ENCODE measurements at regions not wholly inside any gene's neighbourhood (a gene's known extent, or its start where the extent isn't known, plus 50 kb on each side); places are given as distances from the start of the nearest gene placed in this dataset.

- no peak for TF ChIP-seq POLR2A (IDR thresholded peaks at IDR 0.05)
- TF ChIP-seq CTCF (IDR thresholded peaks at IDR 0.05) = no peak
- TF ChIP-seq POLR2AphosphoS5 (IDR thresholded peaks at IDR 0.05) = no peak
- Histone ChIP-seq H3K9me3 (no peaks in the 10 kb centered on the region), H3K27me3 (no peaks in the 10 kb centered on the region), H3K27ac (no peak overlapping the region), H3K4me3 (no peak overlapping the region), H3K4me1 (no peaks in the 10 kb centered on the region), H3K36me3 (no peaks in the 10 kb centered on the region)
- intact Hi-C loops (cut with DNase I; ENCODE audit: low total_unique reads) = no loop called here
- no peak for DNase-seq (ENCODE audit: low spot score in 2 of 2)
Observed at GRCh38 chr6:74762841-74763240, 443.0 kb downstream of the COL12A1 start.

- no peak overlapping the region for H3K27ac ChIP-seq
- no peaks in the 10 kb centered on the region for H3K4me1 ChIP-seq
- no peak overlapping the region for H3K4me3 ChIP-seq
- TF ChIP-seq POLR2AphosphoS5 (IDR thresholded peaks at IDR 0.05) (no peak), POLR2A (IDR thresholded peaks at IDR 0.05) (no peak), CTCF (IDR thresholded peaks at IDR 0.05) (no peak)
- no peak for DNase-seq (ENCODE audit: low spot score in 2 of 2)
- H3K27me3 ChIP-seq = no peaks in the 10 kb centered on the region
- no peaks in the 10 kb centered on the region for H3K36me3 ChIP-seq
- no peaks in the 10 kb centered on the region for H3K9me3 ChIP-seq
- intact Hi-C loops (cut with DNase I; ENCODE audit: low total_unique reads) = no loop called here
Observed at GRCh38 chr6:74757813-74758212, 448.0 kb downstream of the COL12A1 start.

GRCh38 chr6:74756923-74757322, 448.9 kb downstream of the COL12A1 start:
- Histone ChIP-seq H3K27me3 (no peaks in the 10 kb centered on the region), H3K9me3 (no peaks in the 10 kb centered on the region), H3K36me3 (no peaks in the 10 kb centered on the region), H3K4me1 (no peaks in the 10 kb centered on the region), H3K4me3 (no peak overlapping the region), H3K27ac (no peak overlapping the region)
- TF ChIP-seq POLR2A (IDR thresholded peaks at IDR 0.05) (no peak), POLR2AphosphoS5 (IDR thresholded peaks at IDR 0.05) (no peak), CTCF (IDR thresholded peaks at IDR 0.05) (no peak)
- intact Hi-C loops (cut with DNase I; ENCODE audit: low total_unique reads) = no loop called here
- DNase-seq (ENCODE audit: low spot score in 2 of 2) = no peak

- intact Hi-C loops (cut with DNase I; ENCODE audit: low total_unique reads) = no loop called here
- TF ChIP-seq CTCF (IDR thresholded peaks at IDR 0.05) (no peak), POLR2A (IDR thresholded peaks at IDR 0.05) (no peak), POLR2AphosphoS5 (IDR thresholded peaks at IDR 0.05) (no peak)
- no peaks in the 10 kb centered on the region for H3K27me3 ChIP-seq
- H3K4me3 ChIP-seq = no peak overlapping the region
- DNase-seq (ENCODE audit: low spot score in 2 of 2) = no peak
- H3K4me1 ChIP-seq = no peaks in the 10 kb centered on the region
- no peak overlapping the region for H3K27ac ChIP-seq
- no peaks in the 10 kb centered on the region for H3K36me3 ChIP-seq
- no peaks in the 10 kb centered on the region for H3K9me3 ChIP-seq
Observed at GRCh38 chr6:74755778-74756177, 450.1 kb downstream of the COL12A1 start.

GRCh38 chr6:74755196-74755595, 450.7 kb downstream of the COL12A1 start:
- Histone ChIP-seq H3K27ac (no peak overlapping the region), H3K36me3 (no peaks in the 10 kb centered on the region), H3K4me3 (no peak overlapping the region), H3K27me3 (no peaks in the 10 kb centered on the region), H3K9me3 (no peaks in the 10 kb centered on the region), H3K4me1 (no peaks in the 10 kb centered on the region)
- intact Hi-C loops (cut with DNase I; ENCODE audit: low total_unique reads) = no loop called here
- TF ChIP-seq CTCF (IDR thresholded peaks at IDR 0.05) (no peak), POLR2A (IDR thresholded peaks at IDR 0.05) (no peak), POLR2AphosphoS5 (IDR thresholded peaks at IDR 0.05) (no peak)
- no peak for DNase-seq (ENCODE audit: low spot score in 2 of 2)

Measured in breast epithelium (tissue), 4 donors.